GM23338 (cell line): ENCODE measurements at regions not wholly inside any gene's neighbourhood (a gene's known extent, or its start where the extent isn't known, plus 50 kb on each side); places are given as distances from the start of the nearest gene placed in this dataset.

Source experiments
- ATAC-seq: fragments of 200-7000 bp; cut with Tn5 transposase; 3 replicates; pipeline ENCODE4 v1.9.1; 2020
- DNase-seq: peaks from one replicate; pipeline ENCODE4 v3.0.0-alpha.2; 2015; ENCODE audit warnings: low spot score
- H2AFZ ChIP-seq: fragments of 200-600 bp; sonication (generic); 2 replicates; pipeline ENCODE4 v1.8.0; 2016; ENCODE audit warnings: antibody characterized with exemption, mild to moderate bottlenecking, moderate library complexity
- H3F3A ChIP-seq: fragments of 200-600 bp; sonication (generic); replicated peaks from 2 replicates; pipeline ENCODE4 v1.8.0; 2017; ENCODE audit warnings: antibody characterized with exemption, mixed run types, low read depth
- H3K27ac ChIP-seq: fragments of 200-600 bp; sonication (generic); 2 replicates; pipeline ENCODE4 v1.6.1; 2016; ENCODE audit warnings: low read depth
- H3K27me3 ChIP-seq: fragments of 200-600 bp; sonication (generic); 2 replicates; pipeline ENCODE4 v1.8.0; 2016; ENCODE audit warnings: mild to moderate bottlenecking, mixed run types, moderate library complexity; ENCODE audit not compliant: insufficient read depth
- H3K36me3 ChIP-seq: fragments of 200-600 bp; sonication (generic); 2 replicates; pipeline ENCODE4 v1.8.0; 2016; ENCODE audit warnings: mild to moderate bottlenecking; ENCODE audit not compliant: insufficient read depth
- H3K4me1 ChIP-seq: fragments of 200-600 bp; sonication (generic); 2 replicates; pipeline ENCODE4 v1.8.0; 2016; ENCODE audit warnings: mild to moderate bottlenecking, moderate library complexity; ENCODE audit not compliant: insufficient read depth
- H3K4me2 ChIP-seq: fragments of 200-600 bp; sonication (generic); 2 replicates; pipeline ENCODE4 v1.7.1; 2017; ENCODE audit warnings: mixed run types
- H3K4me3 ChIP-seq: fragments of 200-600 bp; sonication (generic); 2 replicates; pipeline ENCODE4 v1.6.1; 2016; ENCODE audit warnings: mixed run types
- H3K79me2 ChIP-seq: fragments of 200-600 bp; sonication (generic); replicated peaks from 2 replicates; pipeline ENCODE4 v1.8.0; 2017; ENCODE audit warnings: mild to moderate bottlenecking; ENCODE audit not compliant: insufficient read depth
- H3K9me2 ChIP-seq: fragments of 200-600 bp; sonication (generic); 2 replicates; pipeline ENCODE4 v1.8.0; 2017; ENCODE audit not compliant: insufficient read depth
- H4K20me1 ChIP-seq: fragments of 200-600 bp; sonication (generic); replicated peaks from 2 replicates; pipeline ENCODE4 v1.8.0; 2017; ENCODE audit warnings: mild to moderate bottlenecking; ENCODE audit not compliant: insufficient read depth
- H3K27ac Mint-ChIP-seq: 2 replicates; pipeline ENCODE4 v1.8.0; 2020; ENCODE audit warnings: inconsistent platforms, mild to moderate bottlenecking, moderate library complexity, mixed read lengths
- H3K27me3 Mint-ChIP-seq: 3 replicates; pipeline ENCODE4 v1.8.0; 2022; ENCODE audit warnings: low read depth, mild to moderate bottlenecking, moderate library complexity, mixed read lengths, inconsistent platforms; ENCODE audit not compliant: insufficient read depth, poor library complexity
- H3K36me3 Mint-ChIP-seq: 3 replicates; pipeline ENCODE4 v1.8.0; 2021; ENCODE audit warnings: low read depth, mild to moderate bottlenecking, inconsistent platforms, moderate library complexity, mixed read lengths
- H3K4me1 Mint-ChIP-seq: 3 replicates; pipeline ENCODE4 v1.8.0; 2020; ENCODE audit warnings: mild to moderate bottlenecking, inconsistent platforms, mixed read lengths
- H3K4me3 Mint-ChIP-seq: 3 replicates; pipeline ENCODE4 v1.8.0; 2021; ENCODE audit warnings: moderate library complexity, mild to moderate bottlenecking, inconsistent platforms, mixed read lengths
- H3K9me3 Mint-ChIP-seq: 3 replicates; pipeline ENCODE4 v1.8.0; 2020; ENCODE audit warnings: moderate library complexity, mild to moderate bottlenecking, inconsistent platforms, mixed read lengths
- CREB1 ChIP-seq: fragments of 250-450 bp; sonication (Bioruptor Pico); IDR thresholded peaks from 2 replicates; pipeline ENCODE4 v1.5.0; 2020; ENCODE audit warnings: low read depth, mild to moderate bottlenecking, moderate library complexity
- EZH2 ChIP-seq: fragments of 200-600 bp; sonication (generic); IDR thresholded peaks from one replicate; pipeline ENCODE4 v1.8.0; 2017; ENCODE audit warnings: antibody characterized with exemption, mild to moderate bottlenecking, low read depth; ENCODE audit not compliant: unreplicated experiment
- EZH2phosphoT487 ChIP-seq: fragments of 200-600 bp; sonication (generic); IDR thresholded peaks from one replicate; pipeline ENCODE4 v1.8.1; 2018; ENCODE audit warnings: antibody characterized with exemption; ENCODE audit not compliant: unreplicated experiment
- JUNB ChIP-seq: IDR thresholded peaks from one replicate; pipeline ENCODE4 v1.6.1; 2016; ENCODE audit warnings: antibody characterized with exemption; ENCODE audit not compliant: unreplicated experiment
- NANOG ChIP-seq: IDR thresholded peaks from 2 replicates; pipeline ENCODE4 v1.6.1; 2016; ENCODE audit warnings: antibody characterized with exemption, borderline replicate concordance
- POLR2AphosphoS5 ChIP-seq: IDR thresholded peaks from 2 replicates; pipeline ENCODE4 v1.6.1; 2016; ENCODE audit warnings: antibody characterized with exemption, low read depth
- STAT1 ChIP-seq: IDR thresholded peaks from one replicate; pipeline ENCODE4 v1.6.1; 2016; ENCODE audit warnings: antibody characterized with exemption; ENCODE audit not compliant: unreplicated experiment
- ZNF114 ChIP-seq: fragments of 250-450 bp; sonication (Bioruptor Pico); IDR thresholded peaks from 2 replicates; pipeline ENCODE4 v1.5.0; 2020; ENCODE audit warnings: mild to moderate bottlenecking, moderate library complexity
- ZNF331 ChIP-seq: fragments of 250-450 bp; sonication (Bioruptor Pico); IDR thresholded peaks from 2 replicates; pipeline ENCODE4 v1.5.0; 2020; ENCODE audit warnings: low read depth, mild to moderate bottlenecking, moderate library complexity
- TF ChIP-seq, protein P1 (sequence below): IDR thresholded peaks from one replicate; pipeline ENCODE4 v1.6.1; 2018; ENCODE audit warnings: antibody characterized with exemption; ENCODE audit not compliant: unreplicated experiment
- TF ChIP-seq, protein P2 (sequence below), 2 experiments: fragments of 200-600 bp in 1 of 2; sonication (generic) in 1 of 2; conservative IDR thresholded peaks; 2 replicates each; pipeline versions ENCODE4 v1.5.1 to v1.6.1; 2016 to 2017; ENCODE audit warnings: antibody characterized with exemption in 2 of 2, low read depth in 2 of 2, mild to moderate bottlenecking in 2 of 2, moderate library complexity in 1 of 2
- TF ChIP-seq, protein P3 (sequence below): IDR thresholded peaks from 2 replicates; pipeline ENCODE4 v1.6.1; 2016; ENCODE audit warnings: antibody characterized with exemption

DNA sequence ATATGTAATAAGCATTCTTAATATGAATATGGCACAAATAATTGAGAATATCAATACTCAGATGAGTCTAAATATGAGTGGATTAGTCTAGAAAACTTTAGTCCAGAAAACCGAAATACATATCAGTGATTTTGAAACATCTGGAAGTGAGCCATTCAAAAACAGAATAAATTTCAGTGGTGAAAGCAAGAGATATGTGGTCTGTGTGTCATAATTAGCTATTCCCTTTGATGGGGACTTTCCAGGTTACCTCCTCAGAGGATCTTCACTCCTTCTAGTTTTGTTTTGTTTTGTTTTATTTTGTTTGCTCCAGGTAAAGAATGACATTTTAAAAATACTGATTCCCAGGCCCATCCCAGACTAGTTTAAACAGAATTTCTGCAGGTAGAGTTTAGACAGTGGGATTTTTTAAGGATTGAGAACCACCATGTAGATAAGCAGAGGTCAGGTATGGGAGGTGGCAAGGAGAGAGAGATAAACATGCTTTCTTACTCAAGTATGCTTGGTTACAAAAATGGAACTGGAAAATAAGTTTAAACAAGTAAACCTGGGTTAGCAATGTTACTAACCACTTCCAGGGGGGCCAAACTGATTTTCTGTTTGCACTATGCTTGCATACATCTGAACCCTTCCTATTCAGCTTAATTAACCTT, 70.7 kb downstream of the NABP1 start (continued):
- TF ChIP-seq EZH2phosphoT487 (no peak), ZNF114 (CRISPR knock-in tag) (no peak), POLR2AphosphoS5 (no peak), EZH2 (no peak), STAT1 (no peak), JUNB (no peak), NANOG (no peak)
- TF ChIP-seq, protein P1, sequence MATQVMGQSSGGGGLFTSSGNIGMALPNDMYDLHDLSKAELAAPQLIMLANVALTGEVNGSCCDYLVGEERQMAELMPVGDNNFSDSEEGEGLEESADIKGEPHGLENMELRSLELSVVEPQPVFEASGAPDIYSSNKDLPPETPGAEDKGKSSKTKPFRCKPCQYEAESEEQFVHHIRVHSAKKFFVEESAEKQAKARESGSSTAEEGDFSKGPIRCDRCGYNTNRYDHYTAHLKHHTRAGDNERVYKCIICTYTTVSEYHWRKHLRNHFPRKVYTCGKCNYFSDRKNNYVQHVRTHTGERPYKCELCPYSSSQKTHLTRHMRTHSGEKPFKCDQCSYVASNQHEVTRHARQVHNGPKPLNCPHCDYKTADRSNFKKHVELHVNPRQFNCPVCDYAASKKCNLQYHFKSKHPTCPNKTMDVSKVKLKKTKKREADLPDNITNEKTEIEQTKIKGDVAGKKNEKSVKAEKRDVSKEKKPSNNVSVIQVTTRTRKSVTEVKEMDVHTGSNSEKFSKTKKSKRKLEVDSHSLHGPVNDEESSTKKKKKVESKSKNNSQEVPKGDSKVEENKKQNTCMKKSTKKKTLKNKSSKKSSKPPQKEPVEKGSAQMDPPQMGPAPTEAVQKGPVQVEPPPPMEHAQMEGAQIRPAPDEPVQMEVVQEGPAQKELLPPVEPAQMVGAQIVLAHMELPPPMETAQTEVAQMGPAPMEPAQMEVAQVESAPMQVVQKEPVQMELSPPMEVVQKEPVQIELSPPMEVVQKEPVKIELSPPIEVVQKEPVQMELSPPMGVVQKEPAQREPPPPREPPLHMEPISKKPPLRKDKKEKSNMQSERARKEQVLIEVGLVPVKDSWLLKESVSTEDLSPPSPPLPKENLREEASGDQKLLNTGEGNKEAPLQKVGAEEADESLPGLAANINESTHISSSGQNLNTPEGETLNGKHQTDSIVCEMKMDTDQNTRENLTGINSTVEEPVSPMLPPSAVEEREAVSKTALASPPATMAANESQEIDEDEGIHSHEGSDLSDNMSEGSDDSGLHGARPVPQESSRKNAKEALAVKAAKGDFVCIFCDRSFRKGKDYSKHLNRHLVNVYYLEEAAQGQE = no peak

DNA sequence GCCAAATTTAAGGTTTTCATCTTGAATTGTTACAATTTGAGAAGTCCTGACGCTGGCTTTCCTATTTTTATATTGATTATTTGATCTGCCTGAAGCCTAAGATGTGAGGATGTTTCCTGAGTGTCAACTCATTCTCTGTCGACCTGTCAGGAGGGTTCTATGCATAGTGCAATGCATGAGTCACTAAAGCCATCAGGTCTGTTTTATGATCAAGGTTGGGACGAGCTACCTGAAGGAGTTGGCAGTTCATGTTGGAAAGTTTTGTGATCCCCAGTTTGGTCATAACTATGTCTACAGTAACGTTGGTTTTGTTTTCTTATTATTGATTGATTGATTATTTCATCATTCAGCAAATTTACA, 71.2 kb downstream of the NABP1 start:
- no peak for ATAC-seq
- Histone ChIP-seq H4K20me1 (no peaks in the 10 kb centered on the region), H3K27me3 (no peaks in the 10 kb centered on the region), H3K9me2 (peaks cover 10% of the 10 kb centered on the region; the same call in 1 of the 2 replicates), H3K36me3 (no peaks in the 10 kb centered on the region), H3K4me2 (no peak overlapping the region), H2AFZ (no peak overlapping the region), H3K79me2 (no peaks in the 10 kb centered on the region), H3K27ac (no peak overlapping the region), H3K4me3 (no peak overlapping the region), H3F3A (no peaks in the 10 kb centered on the region), H3K4me1 (no peaks in the 10 kb centered on the region)
- Mint-ChIP-seq H3K36me3 (no peaks in the 10 kb centered on the region), H3K9me3 (no peaks in the 10 kb centered on the region), H3K27me3 (no peaks in the 10 kb centered on the region), H3K4me1 (no peaks in the 10 kb centered on the region), H3K27ac (no peak overlapping the region), H3K4me3 (no peak overlapping the region)
- DNase-seq = no peak
- TF ChIP-seq, protein P2, sequence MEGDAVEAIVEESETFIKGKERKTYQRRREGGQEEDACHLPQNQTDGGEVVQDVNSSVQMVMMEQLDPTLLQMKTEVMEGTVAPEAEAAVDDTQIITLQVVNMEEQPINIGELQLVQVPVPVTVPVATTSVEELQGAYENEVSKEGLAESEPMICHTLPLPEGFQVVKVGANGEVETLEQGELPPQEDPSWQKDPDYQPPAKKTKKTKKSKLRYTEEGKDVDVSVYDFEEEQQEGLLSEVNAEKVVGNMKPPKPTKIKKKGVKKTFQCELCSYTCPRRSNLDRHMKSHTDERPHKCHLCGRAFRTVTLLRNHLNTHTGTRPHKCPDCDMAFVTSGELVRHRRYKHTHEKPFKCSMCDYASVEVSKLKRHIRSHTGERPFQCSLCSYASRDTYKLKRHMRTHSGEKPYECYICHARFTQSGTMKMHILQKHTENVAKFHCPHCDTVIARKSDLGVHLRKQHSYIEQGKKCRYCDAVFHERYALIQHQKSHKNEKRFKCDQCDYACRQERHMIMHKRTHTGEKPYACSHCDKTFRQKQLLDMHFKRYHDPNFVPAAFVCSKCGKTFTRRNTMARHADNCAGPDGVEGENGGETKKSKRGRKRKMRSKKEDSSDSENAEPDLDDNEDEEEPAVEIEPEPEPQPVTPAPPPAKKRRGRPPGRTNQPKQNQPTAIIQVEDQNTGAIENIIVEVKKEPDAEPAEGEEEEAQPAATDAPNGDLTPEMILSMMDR (conservative IDR thresholded peaks at IDR 0.05; ENCODE audit: low read depth in 2 of 2) = no peak
- no peak for TF ChIP-seq ZNF331 (CRISPR knock-in tag)
- TF ChIP-seq, protein P3, sequence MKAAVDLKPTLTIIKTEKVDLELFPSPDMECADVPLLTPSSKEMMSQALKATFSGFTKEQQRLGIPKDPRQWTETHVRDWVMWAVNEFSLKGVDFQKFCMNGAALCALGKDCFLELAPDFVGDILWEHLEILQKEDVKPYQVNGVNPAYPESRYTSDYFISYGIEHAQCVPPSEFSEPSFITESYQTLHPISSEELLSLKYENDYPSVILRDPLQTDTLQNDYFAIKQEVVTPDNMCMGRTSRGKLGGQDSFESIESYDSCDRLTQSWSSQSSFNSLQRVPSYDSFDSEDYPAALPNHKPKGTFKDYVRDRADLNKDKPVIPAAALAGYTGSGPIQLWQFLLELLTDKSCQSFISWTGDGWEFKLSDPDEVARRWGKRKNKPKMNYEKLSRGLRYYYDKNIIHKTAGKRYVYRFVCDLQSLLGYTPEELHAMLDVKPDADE = no peak
- TF ChIP-seq STAT1 = no peak
- TF ChIP-seq NANOG = no peak
- no peak for TF ChIP-seq CREB1
- TF ChIP-seq ZNF114 (CRISPR knock-in tag) = no peak
- no peak for TF ChIP-seq POLR2AphosphoS5
- TF ChIP-seq EZH2phosphoT487 = no peak
- TF ChIP-seq EZH2 = no peak
